ENCODE measurements at regions not wholly inside any gene's neighbourhood (a gene's known extent, or its start where the extent isn't known, plus 50 kb on each side); places are given as distances from the start of the nearest gene placed in this dataset.

DNA sequence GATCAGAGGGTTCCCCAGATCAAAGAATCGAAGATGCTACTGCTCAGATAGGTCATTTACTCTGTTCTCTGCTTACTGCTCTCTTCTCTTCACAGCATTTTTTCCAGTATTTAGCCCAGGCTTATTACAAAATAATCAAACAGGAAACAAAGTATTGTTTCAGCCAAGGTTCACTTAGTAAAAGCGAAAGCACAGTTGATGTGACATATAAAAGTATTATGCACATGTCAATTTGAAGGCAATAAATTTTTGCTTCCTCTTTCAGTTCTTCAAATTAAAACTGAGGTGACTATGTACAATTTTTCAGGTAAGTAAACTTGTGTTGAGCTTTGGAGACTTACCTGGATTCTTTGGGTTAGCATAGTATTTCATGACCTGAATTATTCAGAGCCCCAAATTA, 262.8 kb upstream of the CHST9 start:
- no peaks in the 10 kb centered on the region for H3K27me3 Mint-ChIP-seq
- H3K4me1 Mint-ChIP-seq = no peaks in the 10 kb centered on the region
- H3K4me3 Mint-ChIP-seq = no peak overlapping the region
- H3K27ac Mint-ChIP-seq = no peak overlapping the region
- DNase-seq = no peak
- H3K36me3 Mint-ChIP-seq = no peaks in the 10 kb centered on the region
- H3K9me3 Mint-ChIP-seq = peaks cover 3% of the 10 kb centered on the region

DNA sequence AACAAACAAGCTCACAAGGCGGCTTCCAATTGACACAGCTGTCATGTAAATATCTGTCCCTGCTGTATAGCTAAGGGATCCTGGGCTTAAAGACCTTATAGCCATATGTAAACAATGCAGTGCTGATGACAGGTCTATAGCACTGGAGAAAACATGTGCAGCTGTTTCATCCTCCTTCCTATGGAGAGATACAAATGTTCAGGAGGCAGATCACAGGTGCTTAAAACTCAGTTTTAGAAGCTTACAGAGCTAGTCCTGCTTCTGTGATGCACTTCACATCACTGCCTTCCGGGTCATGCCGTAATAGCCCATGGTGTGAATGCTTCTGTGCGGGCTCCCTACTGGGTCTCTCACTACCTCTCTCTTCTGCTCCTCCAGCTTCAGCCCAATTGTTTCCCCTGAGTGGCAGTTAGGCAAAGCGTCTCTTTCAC, 262.4 kb upstream of the CHST9 start:
- H3K4me3 Mint-ChIP-seq = no peak overlapping the region
- DNase-seq = no peak
- H3K27ac Mint-ChIP-seq = no peak overlapping the region
- H3K27me3 Mint-ChIP-seq = no peaks in the 10 kb centered on the region
- H3K9me3 Mint-ChIP-seq = peaks cover 3% of the 10 kb centered on the region
- H3K36me3 Mint-ChIP-seq = no peaks in the 10 kb centered on the region
- no peaks in the 10 kb centered on the region for H3K4me1 Mint-ChIP-seq

DNA sequence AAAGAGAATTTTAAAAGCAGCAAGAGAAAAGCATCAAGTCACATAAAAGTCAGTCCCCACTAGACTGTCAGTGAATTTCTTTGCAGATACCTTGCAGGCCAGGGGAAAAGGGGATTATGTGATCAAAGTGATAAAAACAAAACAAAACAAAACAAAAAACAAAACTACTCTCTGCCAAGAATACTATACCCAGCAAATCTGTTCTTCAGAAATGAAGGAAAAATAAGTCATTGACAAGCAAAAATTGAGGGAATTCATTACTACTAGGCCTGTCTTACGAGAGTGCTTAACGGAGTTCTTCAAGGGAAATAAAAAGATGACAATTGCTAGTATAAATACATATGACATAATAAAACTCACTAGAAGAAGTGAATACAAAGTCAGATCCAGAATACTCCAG, 245.5 kb upstream of the CHST9 start:
- H3K9me3 Mint-ChIP-seq = peaks cover 14% of the 10 kb centered on the region
- DNase-seq = no peak
- H3K27ac Mint-ChIP-seq = no peak overlapping the region
- H3K27me3 Mint-ChIP-seq = no peaks in the 10 kb centered on the region
- no peaks in the 10 kb centered on the region for H3K4me1 Mint-ChIP-seq
- H3K4me3 Mint-ChIP-seq = no peak overlapping the region
- H3K36me3 Mint-ChIP-seq = no peaks in the 10 kb centered on the region

DNA sequence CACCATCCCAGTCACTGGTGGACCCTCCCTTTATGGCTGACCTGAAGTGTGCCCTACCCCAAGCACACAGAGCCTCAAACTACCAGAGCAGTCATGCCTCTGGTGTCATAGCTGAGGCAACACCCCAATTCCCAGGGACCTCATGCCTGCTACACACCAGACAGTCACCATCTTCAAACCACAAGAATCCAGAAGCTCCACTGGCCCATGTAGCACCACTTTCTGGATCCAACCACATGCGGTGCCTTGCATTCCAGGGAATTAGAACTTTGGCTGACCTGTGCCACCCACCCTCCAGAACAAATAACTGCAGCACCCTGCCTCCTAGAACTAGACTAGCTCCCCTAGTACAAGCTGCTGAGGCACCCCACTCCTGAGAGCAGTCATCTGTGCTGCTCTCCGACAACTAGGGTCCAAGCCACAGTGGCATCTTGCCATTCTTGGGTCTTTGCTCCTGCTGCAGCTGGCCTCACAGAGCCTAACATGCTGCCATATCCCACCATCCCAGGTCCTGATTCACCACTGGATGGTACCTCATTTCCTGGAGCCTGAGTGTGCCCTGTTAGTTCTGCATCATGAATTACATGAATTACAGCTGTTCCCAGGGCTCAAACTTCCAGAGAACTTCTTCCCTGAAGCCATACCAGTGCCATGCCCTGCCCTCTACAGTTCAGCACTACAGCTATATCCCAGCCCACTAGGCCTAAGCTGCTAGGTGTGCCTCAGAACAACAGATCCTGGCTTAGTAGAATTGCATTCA, 243.8 kb upstream of the CHST9 start:
- Mint-ChIP-seq H3K27me3 (no peaks in the 10 kb centered on the region), H3K4me1 (no peaks in the 10 kb centered on the region), H3K4me3 (no peak overlapping the region), H3K9me3 (peaks cover 12% of the 10 kb centered on the region), H3K27ac (no peak overlapping the region), H3K36me3 (no peaks in the 10 kb centered on the region)
- DNase-seq = no peak

DNA sequence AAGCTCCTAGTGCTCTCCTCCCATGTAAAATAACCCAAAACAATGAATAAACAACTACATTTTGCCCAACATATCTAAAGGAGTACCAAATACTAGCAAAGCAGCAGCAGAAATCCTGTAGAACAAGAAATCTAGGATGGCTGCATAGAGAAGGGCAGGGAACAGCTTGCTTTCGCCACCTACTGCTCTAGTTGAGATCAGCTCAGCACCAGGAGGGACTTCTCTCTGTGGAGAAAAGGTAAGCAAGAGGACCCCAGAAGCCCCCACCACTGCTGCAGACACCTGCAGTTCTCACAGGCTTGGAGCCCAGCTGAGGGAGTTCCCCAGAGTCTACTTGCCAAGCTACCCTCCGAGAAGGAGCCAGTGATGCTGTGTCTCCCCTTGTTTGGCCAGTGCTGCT, 243.0 kb upstream of the CHST9 start:
- Mint-ChIP-seq H3K4me1 (no peaks in the 10 kb centered on the region), H3K27me3 (no peaks in the 10 kb centered on the region), H3K36me3 (no peaks in the 10 kb centered on the region), H3K9me3 (peaks cover 12% of the 10 kb centered on the region), H3K27ac (no peak overlapping the region), H3K4me3 (no peak overlapping the region)
- DNase-seq = no peak

DNA sequence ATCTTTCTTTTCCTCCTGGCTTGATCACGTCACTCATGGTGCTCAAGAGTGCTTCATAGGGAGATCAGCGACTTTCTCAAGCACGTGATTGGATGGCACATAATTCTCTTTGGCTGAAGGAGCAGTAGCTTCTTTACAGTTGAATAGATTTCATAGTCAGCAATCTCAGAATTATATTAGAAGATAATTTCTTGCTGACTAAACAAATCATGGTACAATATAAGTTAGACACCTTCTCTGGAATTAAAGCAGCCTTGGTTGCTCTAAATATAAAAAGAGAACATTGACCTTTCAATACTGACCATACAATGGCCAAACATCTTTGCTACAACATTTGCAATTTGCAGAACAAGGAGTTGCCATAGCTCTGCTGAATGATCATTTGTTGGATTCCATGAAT, 238.5 kb upstream of the CHST9 start:
- no peaks in the 10 kb centered on the region for H3K36me3 Mint-ChIP-seq
- no peaks in the 10 kb centered on the region for H3K27me3 Mint-ChIP-seq
- no peaks in the 10 kb centered on the region for H3K4me1 Mint-ChIP-seq
- DNase-seq = no peak
- H3K9me3 Mint-ChIP-seq = no peaks in the 10 kb centered on the region
- H3K27ac Mint-ChIP-seq = no peak overlapping the region
- H3K4me3 Mint-ChIP-seq = no peak overlapping the region

DNA sequence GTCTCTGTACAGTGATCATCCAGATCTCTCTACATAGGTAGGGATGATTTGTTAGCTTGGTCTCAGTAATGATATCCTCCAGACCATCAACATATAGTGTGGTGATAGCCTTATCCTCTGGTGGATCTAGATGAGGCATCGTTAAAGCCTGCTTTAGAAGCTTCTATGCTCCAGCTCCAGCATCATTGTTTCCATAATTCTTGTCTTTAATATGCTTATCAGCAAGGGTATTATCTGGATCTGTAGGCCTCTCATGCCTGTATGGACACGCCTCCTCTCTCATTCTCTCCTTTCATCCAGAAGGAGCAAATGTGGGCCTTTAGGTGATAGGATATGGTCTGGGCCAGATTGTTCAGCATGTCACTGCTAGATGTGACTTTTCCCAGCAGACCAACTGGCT, 234.5 kb upstream of the CHST9 start:
- Mint-ChIP-seq H3K27ac (no peak overlapping the region), H3K36me3 (no peaks in the 10 kb centered on the region), H3K4me3 (no peak overlapping the region), H3K4me1 (no peaks in the 10 kb centered on the region), H3K27me3 (no peaks in the 10 kb centered on the region), H3K9me3 (no peaks in the 10 kb centered on the region)
- DNase-seq = no peak

DNA sequence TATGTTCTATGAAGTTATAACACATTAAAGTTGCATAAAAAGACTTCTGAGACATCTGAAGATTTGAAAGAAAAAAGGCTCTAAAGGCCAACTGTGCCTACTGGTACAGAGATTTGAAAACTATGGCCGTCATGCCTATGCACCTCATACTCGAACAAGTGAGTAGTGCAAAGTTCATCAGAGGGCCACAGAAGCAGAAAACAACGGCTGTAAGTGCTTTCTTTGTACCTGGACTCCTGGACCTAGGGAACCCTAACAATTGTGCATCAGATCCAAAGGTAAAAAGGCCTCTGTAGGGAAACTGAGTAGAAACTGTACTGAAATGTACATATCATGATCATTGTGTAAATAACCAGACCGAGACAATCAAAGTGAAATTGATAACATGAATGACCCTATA, 230.4 kb upstream of the CHST9 start:
- no peaks in the 10 kb centered on the region for H3K36me3 Mint-ChIP-seq
- no peak overlapping the region for H3K27ac Mint-ChIP-seq
- no peak overlapping the region for H3K4me3 Mint-ChIP-seq
- H3K4me1 Mint-ChIP-seq = no peaks in the 10 kb centered on the region
- H3K9me3 Mint-ChIP-seq = peaks cover 2% of the 10 kb centered on the region
- H3K27me3 Mint-ChIP-seq = no peaks in the 10 kb centered on the region
- DNase-seq = no peak

DNA sequence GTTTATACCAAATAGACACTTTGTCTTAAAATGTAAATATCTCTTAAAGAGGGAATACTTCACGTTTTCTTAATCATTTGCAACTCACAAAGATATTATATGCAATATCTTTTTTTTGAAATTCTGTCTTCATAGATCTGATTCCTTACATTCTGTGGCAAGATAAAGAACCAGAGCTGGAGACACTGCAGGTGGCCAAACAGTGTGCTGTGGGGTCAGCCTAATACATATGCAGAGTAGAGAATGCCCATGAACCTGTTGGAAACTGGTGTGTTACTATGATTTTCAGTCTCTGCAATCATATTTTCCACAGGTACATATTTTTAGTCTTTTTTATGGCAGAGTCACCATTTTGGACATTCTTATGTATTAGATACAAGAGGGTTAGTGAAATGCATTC, 229.6 kb upstream of the CHST9 start:
- H3K4me3 Mint-ChIP-seq = no peak overlapping the region
- no peaks in the 10 kb centered on the region for H3K4me1 Mint-ChIP-seq
- peaks cover 2% of the 10 kb centered on the region for H3K9me3 Mint-ChIP-seq
- no peak overlapping the region for H3K27ac Mint-ChIP-seq
- no peaks in the 10 kb centered on the region for H3K27me3 Mint-ChIP-seq
- no peaks in the 10 kb centered on the region for H3K36me3 Mint-ChIP-seq
- no peak for DNase-seq

DNA sequence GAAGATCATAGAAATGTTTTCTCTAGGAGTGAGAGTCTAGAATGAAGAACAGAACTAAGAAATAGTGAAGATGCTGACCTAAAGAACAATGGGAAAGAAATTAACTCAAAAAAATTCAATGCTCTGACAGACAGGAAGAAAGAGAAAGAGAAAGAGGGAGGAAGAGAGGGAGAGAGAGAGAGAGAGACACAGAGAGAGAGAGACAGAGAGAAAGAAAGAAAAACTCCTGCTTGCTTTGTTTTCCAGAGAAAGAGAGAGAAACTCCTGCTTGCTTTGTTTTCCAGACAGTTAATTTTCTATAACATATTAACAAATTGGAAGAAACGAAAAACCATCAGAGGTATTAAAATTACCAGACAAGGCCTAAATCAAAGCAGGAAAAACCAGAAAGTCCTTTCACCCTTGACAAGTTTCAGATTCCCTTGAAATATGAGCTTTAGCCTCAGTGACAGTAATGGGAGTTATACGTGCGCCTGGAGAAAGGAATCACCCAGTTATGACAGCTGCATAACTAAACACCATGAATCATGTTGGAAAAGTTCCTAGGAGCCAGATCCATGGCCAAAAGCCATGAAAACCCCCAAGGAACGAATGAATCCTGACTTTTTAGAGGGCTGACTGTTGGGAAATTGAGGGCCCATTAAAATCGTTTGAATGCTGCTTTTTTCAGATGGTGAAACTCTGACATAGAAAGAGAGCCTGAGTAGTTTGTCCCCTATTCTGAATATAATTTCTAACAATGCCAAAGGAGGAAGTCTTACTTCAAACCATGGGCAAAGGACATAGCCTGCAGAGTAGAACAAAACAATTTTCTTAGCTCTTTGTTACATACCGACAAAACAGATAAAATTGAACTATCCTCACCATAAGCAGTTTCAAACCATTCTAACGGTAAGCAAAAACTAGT, 228.6 kb upstream of the CHST9 start:
- Mint-ChIP-seq H3K36me3 (no peaks in the 10 kb centered on the region), H3K4me3 (no peak overlapping the region), H3K4me1 (no peaks in the 10 kb centered on the region), H3K27ac (no peak overlapping the region), H3K9me3 (peaks cover 2% of the 10 kb centered on the region), H3K27me3 (no peaks in the 10 kb centered on the region)
- no peak for DNase-seq

DNA sequence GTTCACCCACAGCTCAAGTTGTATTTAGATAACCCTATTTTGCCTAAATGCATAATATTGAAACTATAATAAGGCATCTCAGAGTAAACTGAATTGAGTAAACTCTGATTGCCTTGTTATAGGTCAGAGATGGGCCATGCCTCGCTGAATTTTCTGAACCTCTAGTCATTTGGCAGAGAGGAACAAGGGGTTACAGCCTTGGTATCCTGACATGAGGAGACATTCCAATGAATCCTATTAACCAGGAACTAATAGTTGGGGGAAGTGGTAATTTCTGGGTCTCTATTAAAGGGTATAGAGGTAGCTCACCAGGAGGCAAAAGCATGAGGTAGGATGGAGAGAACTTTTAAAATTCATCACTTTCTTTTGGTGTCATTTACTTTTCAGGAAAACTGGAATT, 227.4 kb upstream of the CHST9 start:
- no peak overlapping the region for H3K27ac Mint-ChIP-seq
- peaks cover 2% of the 10 kb centered on the region for H3K9me3 Mint-ChIP-seq
- H3K36me3 Mint-ChIP-seq = no peaks in the 10 kb centered on the region
- H3K4me3 Mint-ChIP-seq = no peak overlapping the region
- no peaks in the 10 kb centered on the region for H3K27me3 Mint-ChIP-seq
- H3K4me1 Mint-ChIP-seq = no peaks in the 10 kb centered on the region
- DNase-seq = no peak

DNA sequence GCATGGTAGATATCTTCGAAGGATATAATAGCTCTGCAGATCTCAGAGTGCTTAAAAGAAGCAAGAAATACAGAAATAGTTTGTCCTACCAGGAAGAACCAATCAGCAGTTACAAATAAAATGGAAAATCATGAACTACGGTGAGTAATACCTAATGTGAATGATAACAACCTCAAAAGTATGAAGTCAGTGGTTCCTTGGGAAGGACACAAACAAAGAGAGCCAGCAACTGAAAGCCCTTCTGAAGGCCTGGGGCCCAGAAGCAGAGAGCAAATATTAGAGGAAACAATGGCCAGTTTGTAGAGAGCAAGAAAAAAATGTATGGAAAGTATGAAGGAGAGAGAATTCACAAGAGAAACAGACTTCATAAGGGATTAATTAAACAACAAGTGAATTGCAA, 226.8 kb upstream of the CHST9 start:
- Mint-ChIP-seq H3K4me1 (no peaks in the 10 kb centered on the region), H3K36me3 (no peaks in the 10 kb centered on the region), H3K27ac (no peak overlapping the region), H3K9me3 (peaks cover 2% of the 10 kb centered on the region), H3K4me3 (no peak overlapping the region), H3K27me3 (no peaks in the 10 kb centered on the region)
- no peak for DNase-seq

DNA sequence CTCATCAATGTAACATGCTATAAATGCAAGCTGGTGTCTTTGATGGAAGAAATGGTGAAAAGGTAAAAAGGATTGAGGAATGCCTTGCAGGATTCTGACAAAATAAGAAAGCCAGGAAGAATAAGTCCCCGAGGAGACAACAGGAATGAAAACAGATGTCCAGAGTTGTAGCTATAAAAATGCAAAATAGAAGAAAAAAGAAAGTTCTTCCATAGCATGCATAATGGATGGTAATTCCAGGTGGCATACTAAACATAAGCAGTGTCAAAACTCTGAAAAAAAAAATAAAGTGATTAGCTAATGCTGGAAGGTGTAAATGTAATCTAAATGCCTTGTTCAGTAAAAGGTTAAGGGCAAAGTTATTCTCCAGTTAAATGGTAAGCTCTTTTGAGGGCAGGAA, 225.9 kb upstream of the CHST9 start:
- Mint-ChIP-seq H3K4me1 (no peaks in the 10 kb centered on the region), H3K27ac (no peak overlapping the region), H3K36me3 (no peaks in the 10 kb centered on the region), H3K4me3 (no peak overlapping the region), H3K9me3 (peaks cover 2% of the 10 kb centered on the region), H3K27me3 (no peaks in the 10 kb centered on the region)
- no peak for DNase-seq

DNA sequence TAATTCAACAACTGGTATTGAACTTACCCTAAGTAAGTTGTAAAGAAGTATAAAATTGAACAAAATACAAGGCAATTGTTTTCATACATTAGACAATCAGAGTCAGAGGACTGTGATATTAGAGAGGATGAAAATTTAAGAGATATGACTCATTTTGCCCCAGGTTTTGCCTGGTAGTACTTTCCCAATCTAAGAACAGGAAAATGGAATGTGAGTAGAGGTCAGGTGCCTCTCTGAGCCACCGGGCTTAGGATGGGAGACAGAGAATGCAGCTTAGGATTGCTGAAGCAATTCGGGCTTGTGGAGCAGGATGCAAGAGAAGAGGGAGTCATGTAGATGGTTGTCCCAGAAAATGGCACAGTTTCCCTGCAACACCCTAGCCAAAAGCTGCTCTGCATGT, 219.7 kb upstream of the CHST9 start:
- Mint-ChIP-seq H3K4me3 (no peak overlapping the region), H3K27me3 (no peaks in the 10 kb centered on the region), H3K36me3 (no peaks in the 10 kb centered on the region), H3K9me3 (peaks cover 1% of the 10 kb centered on the region), H3K4me1 (no peaks in the 10 kb centered on the region), H3K27ac (no peak overlapping the region)
- DNase-seq = no peak

DNA sequence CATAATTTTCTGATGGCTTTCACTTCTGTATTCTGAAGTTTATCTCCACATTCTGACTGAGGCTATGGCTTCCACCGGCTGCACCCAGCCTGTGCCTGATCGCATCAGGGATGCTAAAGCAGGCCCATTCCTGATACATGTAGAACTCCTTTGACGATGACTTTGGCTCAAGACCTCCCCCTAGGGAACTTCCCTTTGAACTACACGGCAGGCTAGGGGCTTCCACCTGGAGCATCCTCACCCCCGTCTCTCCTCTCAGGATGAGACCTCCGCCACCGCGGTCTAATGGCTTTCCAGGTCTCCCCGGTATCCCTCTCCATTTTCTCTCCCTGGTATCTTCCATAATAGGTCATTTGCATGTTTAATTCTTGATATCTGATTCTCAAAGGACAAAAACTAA, 214.9 kb upstream of the CHST9 start:
- Mint-ChIP-seq H3K9me3 (peaks cover 1% of the 10 kb centered on the region), H3K4me1 (no peaks in the 10 kb centered on the region), H3K4me3 (no peak overlapping the region), H3K36me3 (no peaks in the 10 kb centered on the region), H3K27ac (no peak overlapping the region), H3K27me3 (no peaks in the 10 kb centered on the region)
- DNase-seq = no peak

DNA sequence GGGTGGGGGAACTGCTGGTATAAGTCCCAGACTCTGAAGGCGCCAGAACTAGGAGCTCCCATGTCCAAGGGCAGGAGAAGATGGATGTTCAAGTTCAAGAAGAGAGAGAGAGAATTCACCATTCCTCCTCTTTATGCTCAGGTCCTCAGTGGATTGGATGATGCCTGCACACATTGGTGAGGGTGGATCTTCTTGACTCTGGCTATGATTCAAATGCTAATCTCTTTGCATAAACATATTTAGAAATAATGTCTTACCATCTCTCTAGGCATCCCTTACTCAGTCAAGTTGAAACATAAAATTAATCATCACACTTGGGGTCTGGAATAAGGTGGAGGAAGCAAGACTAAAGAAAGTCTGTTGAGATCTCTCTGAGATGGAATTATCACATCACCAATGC, 210.6 kb upstream of the CHST9 start:
- Mint-ChIP-seq H3K27ac (no peak overlapping the region), H3K27me3 (no peaks in the 10 kb centered on the region), H3K4me1 (no peaks in the 10 kb centered on the region), H3K4me3 (no peak overlapping the region), H3K36me3 (no peaks in the 10 kb centered on the region), H3K9me3 (peaks cover 2% of the 10 kb centered on the region)
- DNase-seq = no peak

Measured in activated naive CD8-positive, alpha-beta T cell treated with anti-CD3 and anti-CD28 coated beads for 36 hours (primary cell).